Choroid plexus epithelial cell (primary cell): ENCODE measurements at regions not wholly inside any gene's neighbourhood (a gene's known extent, or its start where the extent isn't known, plus 50 kb on each side); places are given as distances from the start of the nearest gene placed in this dataset.

Source experiments
- DNase-seq: peaks from one replicate; pipeline ENCODE4 v3.0.0-alpha.2; 2010; ENCODE audit warnings: low read depth
- H3K4me3 ChIP-seq: 2 replicates; pipeline ENCODE4 v1.5.1; 2011; ENCODE audit warnings: low read depth, mild to moderate bottlenecking, control low read depth, low read length, moderate library complexity
- TF ChIP-seq, protein P1 (sequence below): conservative IDR thresholded peaks from 2 replicates; pipeline ENCODE4 v1.5.1; 2011; ENCODE audit warnings: low read depth, mild to moderate bottlenecking, control low read depth, inconsistent platforms, low read length, moderate library complexity

- no peak overlapping the region for H3K4me3 ChIP-seq
- DNase-seq = no peak
- TF ChIP-seq, protein P1, sequence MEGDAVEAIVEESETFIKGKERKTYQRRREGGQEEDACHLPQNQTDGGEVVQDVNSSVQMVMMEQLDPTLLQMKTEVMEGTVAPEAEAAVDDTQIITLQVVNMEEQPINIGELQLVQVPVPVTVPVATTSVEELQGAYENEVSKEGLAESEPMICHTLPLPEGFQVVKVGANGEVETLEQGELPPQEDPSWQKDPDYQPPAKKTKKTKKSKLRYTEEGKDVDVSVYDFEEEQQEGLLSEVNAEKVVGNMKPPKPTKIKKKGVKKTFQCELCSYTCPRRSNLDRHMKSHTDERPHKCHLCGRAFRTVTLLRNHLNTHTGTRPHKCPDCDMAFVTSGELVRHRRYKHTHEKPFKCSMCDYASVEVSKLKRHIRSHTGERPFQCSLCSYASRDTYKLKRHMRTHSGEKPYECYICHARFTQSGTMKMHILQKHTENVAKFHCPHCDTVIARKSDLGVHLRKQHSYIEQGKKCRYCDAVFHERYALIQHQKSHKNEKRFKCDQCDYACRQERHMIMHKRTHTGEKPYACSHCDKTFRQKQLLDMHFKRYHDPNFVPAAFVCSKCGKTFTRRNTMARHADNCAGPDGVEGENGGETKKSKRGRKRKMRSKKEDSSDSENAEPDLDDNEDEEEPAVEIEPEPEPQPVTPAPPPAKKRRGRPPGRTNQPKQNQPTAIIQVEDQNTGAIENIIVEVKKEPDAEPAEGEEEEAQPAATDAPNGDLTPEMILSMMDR = no peak
Measured at GRCh38 chr20:20903773-20904500, 191.5 kb upstream of the RALGAPA2 start.

- DNase-seq = no peak
- H3K4me3 ChIP-seq = no peak overlapping the region
- TF ChIP-seq, protein P1 = no peak
Measured at GRCh38 chr20:20897922-20898321, 185.5 kb upstream of the RALGAPA2 start.

- no peak overlapping the region for H3K4me3 ChIP-seq
- TF ChIP-seq, protein P1 = no peak
Measured at GRCh38 chr20:20897145-20897544, 184.7 kb upstream of the RALGAPA2 start.

DNA sequence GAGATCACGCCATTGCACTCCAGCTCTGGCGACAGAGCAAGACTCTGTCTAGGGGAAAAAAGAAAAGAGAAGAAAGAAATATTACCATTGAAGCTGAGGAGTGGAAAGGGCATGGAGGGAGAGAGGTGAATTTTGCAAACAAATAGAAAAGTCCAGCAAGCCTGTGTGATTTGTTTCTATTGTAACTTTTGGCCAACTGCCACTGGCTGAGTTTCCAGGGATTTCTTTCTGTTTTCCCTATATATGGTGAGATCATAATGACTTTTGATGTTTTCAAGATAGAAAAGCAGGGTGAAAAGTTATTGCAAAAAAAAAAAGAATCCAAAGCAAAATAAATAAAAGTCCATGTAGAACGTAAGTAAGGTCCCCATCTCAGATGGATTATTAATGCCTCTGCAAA, 184.2 kb upstream of the RALGAPA2 start:
- no peak overlapping the region for H3K4me3 ChIP-seq
- TF ChIP-seq, protein P1 = no peak
- no peak for DNase-seq

More at GRCh38 chr20:20897145-20897544, 184.7 kb upstream of the RALGAPA2 start:
- no peak for DNase-seq

DNA sequence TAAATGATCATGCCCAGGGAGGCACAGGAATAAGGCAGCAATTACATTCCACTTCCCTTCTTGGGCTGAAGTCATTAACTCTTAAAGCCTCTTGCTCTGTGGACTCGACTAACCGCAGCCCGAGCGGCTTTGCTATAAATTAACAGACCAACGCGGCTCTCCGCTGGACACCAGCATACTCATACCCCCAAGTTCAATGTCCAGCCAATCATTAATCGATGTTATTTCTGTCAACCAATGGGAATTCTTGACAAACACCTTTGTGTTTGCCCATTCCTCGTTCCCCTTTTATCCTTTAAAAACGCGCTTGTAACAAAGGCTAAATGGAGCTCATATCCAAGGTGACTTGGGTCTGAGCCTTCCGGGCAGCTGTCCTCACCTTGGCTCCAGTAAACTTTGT, 183.1 kb upstream of the RALGAPA2 start:
- DNase-seq = no peak
- TF ChIP-seq, protein P1 = no peak

DNA sequence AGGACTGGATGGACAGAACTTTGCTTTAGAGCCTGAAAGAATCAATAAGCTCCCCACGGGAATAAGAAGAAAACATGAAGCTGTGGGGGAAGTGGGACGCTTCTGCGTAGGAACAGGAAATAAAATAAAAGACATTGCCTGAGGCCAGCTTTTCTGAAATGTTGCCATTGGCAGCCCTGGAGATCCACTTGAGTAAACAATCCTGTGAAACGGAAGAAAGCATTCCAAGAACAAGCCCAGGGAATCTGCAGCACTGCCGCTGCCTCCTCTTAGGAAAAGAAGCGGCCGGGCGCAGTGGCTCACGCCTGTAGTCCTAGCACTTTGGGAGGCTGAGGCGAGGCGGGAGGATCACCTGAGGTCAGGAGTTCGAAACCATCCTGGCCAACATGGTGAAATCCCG, 182.3 kb upstream of the RALGAPA2 start:
- DNase-seq = no peak
- TF ChIP-seq, protein P1 = no peak
- no peak overlapping the region for H3K4me3 ChIP-seq

More for the DNA sequence above, 183.1 kb upstream of the RALGAPA2 start:
- H3K4me3 ChIP-seq = no peak overlapping the region

DNA sequence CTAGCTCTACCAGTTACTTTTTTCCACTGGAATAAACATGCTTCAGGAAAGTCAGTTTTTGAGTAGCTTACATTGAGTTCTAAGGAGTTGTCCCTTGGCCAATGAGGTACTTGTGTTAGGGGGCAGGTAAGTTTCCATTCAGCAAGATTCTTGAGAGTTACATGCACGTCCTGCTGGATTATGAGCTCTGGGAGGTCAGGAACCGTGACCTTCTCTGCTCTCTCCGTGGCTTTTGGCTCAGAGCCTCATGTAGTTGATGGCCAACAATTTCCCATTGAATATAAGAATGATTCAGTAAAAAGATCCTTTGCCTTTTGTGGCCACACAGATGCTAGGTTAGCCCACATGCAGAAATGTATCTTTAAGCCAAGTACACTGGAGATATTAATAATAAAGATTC, 181.8 kb upstream of the RALGAPA2 start:
- DNase-seq = no peak
- no peak overlapping the region for H3K4me3 ChIP-seq
- TF ChIP-seq, protein P1 = no peak
